Epidermal melanocyte (primary cell): ENCODE measurements at regions not wholly inside any gene's neighbourhood (a gene's known extent, or its start where the extent isn't known, plus 50 kb on each side); places are given as distances from the start of the nearest gene placed in this dataset.
A peak's percentile ranks its signal among the peaks of the same experiment; 100 is the strongest.
"Not testable (repeated sequence)": the region's sequence is repeated elsewhere in the genome, so short reads cannot be mapped to it uniquely, and the experiment has no call there.

Experiments used
- DNase-seq: peaks from one replicate; pipeline ENCODE4 v3.0.0; 2011; ENCODE audit warnings: low spot score; ENCODE audit not compliant: insufficient read length

DNA sequence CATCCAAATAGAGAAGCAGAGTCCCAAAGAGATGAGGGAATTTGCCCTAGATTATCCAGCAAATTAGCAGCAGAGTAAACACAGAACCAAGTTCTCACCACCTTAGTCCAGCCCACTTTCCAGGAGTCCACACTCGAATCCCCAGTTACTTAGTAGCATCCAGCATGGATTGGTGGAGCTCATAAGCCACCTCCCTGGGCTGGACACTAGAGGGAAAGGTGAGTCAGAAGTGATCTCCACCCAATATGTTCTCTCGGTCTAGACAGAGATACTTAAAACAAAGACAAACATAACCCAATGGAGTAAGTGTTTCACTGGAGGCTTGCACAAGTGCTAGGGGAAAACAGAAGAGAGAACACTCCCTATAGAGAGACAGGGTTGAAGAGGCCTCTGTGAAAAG, 105.1 kb upstream of the CPEB2 start:
- no peak for DNase-seq

DNA sequence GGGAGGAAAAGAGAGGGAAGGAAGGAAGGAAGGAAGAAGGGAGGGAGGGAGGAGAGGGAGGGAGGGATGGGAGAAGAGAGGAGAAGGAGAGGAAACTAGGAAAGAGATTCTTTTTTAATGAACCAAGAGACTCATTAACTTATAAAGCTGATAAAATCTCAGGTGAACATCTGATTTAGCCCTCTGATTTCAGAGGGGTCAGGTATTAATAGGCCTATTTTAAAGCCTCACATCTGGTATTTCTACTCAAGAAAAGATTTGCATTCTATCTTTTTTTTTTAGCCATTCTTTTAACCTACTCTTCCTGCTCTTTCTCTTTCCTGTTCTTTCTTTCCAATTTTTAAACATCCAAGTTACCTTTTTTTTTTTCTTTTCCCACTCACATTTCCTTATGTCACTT, 103.3 kb upstream of the CPEB2 start:
- no peak for DNase-seq

DNA sequence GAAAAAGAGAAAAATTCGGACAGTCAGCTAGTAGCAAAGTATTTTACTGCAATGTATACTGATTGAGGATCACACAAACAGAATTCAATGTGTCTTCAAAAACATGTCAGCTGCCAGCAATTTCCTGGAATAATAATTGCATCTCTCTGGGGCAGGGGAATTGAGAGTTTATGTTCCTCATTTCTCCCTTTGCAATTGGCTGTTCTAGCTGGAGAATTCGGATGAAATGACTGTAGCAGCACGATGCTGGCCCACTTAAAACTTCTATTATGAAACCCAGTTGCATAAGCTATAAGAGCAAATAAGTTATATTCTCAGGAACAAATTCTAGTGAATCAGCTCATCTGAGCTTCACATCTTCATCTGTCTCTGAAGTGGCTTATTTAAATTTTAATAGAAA, 99.9 kb upstream of the CPEB2 start:
- DNase-seq, result no peak

DNA sequence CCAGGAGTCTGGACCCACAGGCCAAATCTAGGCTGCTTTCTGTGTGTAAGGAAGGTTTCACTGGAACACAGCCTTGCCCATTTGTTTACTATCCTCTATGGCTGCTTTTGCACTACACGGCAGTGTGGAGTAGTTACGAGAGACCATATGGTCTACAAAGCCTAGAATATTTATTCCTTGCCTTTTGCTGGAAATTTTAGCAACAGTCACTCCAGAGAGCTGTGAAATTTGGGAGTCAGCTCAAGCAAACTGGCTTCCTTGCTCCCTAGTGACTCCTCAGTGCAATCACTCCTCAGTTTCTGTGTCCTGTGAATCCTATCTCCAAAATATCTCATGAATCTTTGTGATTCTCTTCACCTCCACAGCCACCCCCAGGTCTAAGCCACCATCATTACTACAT, 99.0 kb upstream of the CPEB2 start:
- DNase-seq, result no peak

DNA sequence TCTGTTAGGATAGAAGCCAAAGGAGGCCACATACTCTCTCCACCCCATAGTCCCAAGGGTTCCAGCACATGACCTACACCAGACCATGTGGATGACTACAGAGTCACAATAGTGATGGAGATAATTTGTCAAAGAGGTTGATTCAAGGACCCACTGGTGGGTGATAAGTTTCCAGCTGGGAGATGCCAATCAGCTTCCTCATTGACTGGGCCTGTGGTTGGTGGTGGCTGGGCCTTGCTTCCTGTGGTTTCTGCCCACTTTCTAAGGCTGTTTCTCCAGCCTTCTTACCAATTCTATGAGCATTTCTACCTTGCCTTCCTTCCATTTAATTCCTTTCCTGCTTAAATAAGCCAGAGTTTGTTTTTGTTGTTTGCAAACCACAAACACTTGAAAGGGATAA, 95.5 kb upstream of the CPEB2 start:
- no peak for DNase-seq

DNA sequence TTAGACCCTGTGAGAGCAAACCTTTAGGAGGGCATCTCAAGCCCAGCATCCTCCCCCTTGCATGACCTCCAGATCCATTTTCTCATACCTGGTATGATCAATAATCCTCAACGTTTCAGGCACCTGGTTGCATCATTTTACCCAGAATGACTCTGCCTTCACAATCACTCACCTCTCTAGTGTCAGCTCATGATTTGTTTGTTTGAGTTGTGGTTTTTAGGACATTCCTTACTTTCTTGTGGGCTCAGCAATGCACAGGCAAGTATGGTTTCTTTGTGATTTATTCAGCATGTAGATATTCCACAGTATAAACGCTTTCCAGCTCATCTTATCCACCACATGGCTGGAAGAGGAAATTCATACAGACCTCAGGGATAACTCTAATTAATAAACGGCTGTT, 93.6 kb upstream of the CPEB2 start:
- DNase-seq, result no peak

DNA sequence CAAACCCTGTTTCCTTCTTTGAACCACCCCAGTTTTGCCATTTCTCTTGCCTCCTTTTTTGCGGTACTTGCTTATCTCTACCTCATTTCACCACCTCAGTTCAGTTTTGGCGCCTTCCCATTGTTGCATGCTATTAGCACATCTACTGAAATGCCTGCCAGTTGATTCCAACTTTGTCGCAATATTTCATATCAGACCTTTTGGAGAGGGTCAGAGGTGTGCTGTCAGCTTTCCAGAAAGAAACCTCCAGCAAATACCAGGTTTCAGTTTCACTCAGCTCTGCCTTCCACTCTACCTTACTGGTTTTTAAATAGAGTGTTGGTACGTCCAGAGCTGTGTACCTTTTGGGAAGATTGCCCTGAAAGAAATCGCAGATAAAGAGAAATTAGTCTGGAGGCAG, 91.9 kb upstream of the CPEB2 start:
- no peak for DNase-seq

DNA sequence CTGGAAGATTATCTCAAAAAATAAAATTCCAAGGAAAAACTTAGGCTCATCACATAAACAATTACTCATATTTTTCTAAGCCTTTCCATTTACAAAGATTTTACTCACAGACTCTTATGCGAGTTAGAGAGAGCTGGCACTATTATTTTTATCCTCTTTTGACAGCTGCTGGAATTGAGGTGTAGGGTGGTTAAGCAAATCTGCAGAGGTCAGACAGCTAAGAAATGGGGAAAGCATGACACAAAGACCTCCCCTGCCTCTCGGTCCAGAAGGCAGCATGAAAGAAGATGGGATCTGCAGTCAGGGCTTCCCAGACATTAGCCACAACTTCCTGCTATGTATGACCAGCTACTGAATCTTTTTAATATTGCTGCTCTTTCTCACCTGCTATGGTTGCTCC, 89.9 kb upstream of the CPEB2 start:
- DNase-seq, result no peak

DNA sequence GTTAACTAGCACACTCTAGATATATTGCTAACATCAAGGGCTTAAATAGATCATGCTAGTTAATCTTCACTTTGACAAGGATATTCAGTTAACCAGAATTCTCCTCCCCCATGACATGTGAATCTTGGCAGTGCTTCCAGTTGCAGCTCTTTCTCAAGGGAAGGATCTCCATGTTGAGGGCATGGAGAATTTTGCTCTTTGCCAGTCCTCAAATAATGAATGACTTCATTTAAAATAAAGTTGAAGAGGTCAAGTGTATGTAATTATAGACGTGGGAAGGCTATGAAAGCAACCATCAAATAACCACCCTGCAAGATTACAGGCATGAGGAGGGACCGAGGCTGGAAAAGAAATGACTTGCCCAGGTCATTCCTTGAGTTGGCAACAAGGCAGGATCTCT, 87.3 kb upstream of the CPEB2 start:
- no peak for DNase-seq

DNA sequence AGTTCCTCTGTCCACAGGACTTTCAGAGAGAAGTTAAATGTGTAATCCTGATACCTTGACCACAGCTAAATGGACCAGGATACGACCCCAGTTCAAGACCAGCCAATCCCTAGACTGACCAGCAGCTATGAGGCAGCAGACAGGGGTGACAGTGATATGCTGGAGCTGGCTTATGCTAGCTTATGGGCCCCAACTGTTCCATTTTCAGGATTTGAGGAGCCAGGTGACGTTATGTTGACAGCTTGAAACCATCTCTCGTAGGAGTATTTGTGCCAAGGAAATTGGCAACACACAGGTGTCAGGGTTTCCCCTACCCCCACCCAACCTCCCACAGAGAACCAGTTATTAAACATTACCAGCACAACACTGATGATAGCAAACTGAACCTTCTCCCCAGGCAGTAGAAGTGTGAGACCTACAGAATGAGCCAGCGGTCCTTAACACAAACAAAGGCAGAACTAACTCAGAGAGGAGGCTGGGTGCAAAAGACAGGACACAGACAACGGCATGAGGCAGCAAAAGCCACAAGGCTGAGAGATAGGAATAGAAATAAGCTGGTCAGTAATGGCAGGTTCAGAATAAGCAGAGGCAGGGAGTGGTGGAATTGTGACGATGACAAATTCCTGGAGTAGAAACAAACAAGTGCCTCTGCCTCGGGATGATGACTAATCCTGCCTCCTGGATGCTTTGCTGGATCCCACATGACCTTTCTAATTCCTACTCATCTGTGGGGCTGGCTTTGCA, 85.6 kb upstream of the CPEB2 start:
- DNase-seq, result peak; percentile 18

DNA sequence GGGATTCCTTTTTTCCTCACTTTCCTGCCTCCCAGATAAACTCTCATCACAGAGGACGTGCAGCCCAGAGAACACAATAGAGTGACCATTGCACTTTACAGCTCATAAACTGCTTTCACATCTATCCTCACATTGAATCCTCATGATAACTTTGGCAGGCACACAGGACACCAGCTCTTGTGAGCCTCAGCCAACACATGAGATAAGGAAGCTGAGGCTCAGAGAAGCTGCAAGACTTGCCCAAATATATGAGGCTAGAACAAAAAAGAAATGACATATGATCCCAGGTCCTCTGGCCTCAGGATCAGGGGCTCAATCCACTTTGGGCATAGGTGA, 85.0 kb upstream of the CPEB2 start:
- DNase-seq, result no peak

DNA sequence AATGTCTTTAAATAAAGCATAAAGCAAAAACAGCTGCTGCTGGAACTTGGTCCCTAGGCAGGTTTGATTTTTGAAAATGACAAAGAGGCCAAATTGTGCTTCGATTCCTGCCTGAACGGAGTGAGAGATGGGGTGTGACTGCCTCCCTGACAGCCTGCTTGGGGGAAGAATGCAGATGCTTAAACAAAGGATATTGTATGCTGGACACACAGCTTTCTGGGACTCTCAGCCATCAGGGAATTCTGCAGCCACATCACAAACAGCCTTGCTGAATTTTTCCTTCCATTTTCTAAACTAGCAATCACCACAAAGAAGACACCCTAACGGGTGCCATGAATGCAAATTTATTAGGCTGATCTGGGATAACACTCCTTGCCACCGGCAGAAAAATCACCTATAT, 83.9 kb upstream of the CPEB2 start:
- no peak for DNase-seq

DNA sequence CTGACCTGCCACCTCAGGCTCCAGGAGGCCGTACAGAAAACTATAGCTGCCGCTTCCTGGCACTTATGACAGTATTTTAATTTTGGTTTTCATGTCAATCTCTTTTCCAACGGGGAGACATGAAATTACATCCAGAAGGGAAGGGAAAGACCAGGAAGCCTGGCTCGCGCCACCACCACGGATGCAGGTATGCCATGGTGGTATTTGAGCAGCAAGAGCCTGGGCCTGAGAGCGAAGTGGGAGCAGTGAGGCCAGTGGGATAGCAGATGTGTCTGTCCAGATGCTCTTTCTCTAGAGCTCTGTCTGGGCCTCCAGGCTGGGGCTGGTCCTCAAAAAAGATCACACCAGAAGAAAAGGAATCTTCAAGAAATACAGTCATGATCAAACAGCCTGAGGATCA, 82.5 kb upstream of the CPEB2 start:
- no peak for DNase-seq

DNA sequence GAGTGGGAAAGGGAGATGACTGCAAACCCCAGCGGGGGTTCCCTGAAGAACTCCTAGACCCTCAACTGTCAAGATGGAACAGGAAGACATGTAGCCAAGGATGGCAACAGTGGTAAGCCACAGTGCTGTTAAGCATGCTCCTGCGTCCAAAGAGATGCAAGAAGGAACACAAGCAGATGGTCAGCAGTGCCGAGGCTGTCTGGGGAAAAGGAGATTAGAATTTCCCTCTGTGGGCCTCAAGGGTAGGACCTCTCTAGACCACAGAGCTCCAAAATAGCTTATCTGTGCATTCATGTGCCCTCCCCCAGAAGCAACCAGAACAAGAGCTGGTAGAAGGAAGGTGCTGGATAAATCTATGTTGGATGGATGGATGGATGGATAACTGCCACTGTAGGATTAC, 82.0 kb upstream of the CPEB2 start:
- no peak for DNase-seq

DNA sequence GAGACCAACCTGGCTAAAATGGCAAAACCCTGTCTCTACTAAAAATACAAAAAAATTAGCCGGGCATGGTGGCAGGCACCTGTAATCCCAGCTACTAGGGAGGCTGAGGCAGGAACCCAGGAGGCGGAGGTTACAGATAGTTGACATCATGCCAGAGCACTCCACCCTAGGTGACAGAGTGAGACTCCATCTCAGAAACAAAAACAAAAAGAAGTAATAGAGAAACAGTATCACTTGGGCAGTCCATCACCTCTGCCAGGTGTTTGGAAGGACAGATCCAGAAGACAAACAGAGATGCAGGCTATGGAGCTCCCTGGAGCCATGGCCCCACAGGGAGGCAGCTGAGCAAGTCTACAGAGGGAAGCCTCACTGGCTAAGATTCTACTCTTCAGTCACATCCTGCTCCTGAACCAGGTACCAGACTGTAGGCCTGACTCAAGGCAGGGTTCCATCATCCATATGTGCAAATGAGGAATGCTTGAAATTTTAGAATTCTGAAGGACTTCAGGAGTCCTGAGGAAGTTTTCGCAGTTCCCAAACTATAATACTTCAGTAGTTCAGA, 81.4 kb upstream of the CPEB2 start:
- no peak for DNase-seq

DNA sequence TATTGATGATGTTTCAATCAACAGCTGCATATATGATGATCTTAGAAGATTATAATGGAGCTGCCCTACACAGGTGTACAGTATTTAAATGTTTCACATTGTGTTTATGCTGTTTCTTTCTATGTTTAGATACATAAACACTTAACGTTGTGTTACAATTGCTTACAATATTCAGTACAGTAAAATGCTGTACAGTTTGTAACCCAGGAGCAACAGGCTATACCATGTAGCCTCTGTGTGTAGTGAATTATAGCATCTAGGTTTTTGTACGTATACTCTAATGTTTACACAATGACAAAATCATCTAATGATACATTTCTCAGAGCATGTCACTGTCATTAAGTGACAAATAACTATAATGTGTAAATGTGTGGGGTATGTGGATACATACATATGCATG, 80.5 kb upstream of the CPEB2 start:
- not testable (repeated sequence) for DNase-seq

DNA sequence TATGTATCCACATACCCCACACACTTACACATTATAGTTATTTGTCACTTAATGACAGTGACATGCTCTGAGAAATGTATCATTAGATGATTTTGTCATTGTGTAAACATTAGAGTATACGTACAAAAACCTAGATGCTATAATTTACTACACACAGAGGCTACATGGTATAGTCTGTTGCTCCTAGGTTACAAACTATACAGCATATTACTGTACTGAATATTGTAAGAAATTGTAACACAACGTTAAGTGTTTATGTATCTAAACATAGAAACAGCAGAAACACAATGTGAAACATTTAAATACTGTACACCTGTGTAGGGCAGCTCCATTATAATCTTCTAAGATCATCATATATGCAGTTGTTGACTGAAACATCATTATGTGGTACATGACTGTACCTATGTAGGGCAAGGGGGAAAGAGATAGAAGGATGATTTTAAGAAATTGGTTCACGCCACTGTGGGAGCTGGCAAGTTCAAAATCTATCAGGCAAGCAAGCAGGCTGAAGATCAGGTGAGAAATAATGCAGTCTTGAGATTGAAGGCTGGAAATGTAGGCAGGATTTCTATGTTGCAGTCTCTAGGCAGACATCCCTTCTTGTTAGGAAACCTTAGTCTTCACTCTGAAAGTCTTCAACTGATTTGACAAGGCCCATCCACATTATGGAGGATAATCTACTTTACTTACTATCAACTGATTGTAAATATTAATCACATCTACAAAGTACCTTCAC, 78.0 kb upstream of the CPEB2 start:
- DNase-seq, result no peak

DNA sequence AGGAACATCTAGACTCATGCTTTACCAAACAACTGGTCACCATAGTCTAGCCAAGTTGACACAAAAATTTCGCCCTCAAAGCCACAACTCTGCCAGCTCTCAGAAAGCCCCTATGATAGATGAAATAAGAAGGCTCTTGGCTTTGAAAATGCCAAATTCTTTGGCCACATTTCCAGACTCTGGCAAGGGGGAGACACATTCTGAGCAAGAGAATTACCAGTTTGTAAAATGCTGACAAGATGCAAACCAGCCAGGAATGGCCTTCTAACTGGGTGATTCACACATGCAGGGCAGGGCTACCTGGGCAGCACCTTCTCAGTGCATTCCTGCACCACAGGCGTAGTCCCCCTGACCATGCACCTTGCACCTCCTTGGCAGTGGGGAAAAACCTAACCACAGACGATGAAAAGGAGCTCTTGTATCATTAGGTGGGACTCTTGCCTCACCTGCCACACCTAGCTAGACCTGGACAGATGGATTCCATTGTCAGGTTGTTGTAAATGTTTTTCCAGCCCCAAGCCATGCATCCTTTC, 77.4 kb upstream of the CPEB2 start:
- DNase-seq, result no peak

DNA sequence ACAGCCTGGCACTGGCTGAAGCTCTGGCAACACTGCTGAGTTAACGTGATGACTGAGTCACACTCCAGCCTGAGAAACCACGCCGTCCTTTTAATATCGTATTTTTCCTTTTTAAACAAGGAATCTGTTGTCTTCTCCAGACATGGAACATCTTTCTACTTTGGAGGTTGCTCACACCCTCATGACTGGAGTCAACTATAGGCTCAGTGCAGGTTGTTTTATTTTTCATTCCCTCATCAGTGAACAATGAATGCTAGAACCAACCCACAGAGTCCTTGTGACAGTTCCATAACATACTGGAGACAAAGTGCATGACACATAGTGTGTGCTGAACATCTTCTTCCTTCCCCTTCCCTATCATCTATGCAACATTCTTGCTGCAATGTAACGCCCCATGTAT, 76.8 kb upstream of the CPEB2 start:
- DNase-seq, result no peak

DNA sequence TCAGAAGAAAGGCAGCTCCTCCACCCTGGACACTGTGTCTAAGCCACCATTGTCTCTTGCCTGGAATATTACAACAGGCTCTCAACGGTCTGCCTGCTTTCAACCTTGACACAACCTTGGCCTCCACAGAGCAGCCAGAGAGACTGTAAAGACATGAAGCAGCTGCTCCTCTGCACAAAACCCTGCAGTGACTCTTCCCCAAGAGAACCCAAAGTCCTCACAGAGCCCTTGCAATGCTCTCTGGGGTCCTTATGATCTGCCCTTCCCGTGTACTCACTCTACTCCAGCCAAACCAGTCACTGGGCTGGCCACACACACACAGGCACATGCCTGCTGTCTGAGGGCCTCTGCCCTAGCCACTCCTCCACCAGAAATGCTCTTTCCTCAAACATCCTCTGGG, 75.9 kb upstream of the CPEB2 start:
- DNase-seq, result no peak

DNA sequence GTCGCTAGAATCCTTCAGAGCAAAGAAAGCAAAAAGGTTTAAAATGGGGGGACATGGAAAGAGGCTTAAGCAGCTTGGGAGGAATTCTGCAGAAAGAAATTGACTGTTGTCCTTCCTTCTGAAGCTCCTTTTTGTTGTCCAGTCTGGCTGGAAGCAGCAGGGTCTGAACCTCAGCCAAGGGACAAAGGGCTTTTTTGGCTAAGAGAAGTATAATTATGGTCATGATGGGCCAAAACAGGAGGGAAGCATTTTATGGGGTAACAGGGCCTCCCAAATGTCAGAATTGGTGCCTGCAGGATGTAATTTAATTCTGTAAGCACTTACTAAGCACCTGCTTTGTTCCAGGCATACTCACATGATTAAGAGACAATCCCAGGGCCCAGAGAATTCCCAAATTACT, 74.2 kb upstream of the CPEB2 start:
- no peak for DNase-seq

DNA sequence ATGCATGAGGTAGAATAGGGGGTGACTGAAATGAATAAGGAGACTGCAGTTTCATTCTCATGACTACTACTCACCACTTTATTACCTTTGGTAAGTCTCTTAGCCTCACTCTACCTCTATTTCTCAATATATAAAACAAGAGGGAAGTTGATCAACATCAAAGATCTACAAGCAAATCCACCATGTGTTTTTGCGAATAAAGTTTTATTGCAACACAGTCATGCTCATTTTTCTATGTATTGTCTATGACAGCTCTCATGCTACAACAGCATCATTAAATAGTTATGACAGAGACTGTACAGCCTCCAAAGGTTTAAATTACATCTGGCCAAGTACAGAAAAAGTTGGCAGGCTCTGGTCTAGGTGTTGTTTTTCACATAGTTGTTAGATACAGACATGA, 72.6 kb upstream of the CPEB2 start:
- DNase-seq, result no peak
